SJSA1 (cell line): ENCODE measurements at regions not wholly inside any gene's neighbourhood (a gene's known extent, or its start where the extent isn't known, plus 50 kb on each side); places are given as distances from the start of the nearest gene placed in this dataset.

ENCODE experiments used
- DNase-seq, 2 experiments: peaks; one replicate each; pipeline ENCODE4 v3.0.0-alpha.2; 2015 to 2020; ENCODE audit warnings: low spot score in 2 of 2, low read depth in 1 of 2
- H3K27ac ChIP-seq: fragments of 250-450 bp; sonication (Bioruptor Pico); 2 replicates; pipeline ENCODE4 v1.5.1; 2020; ENCODE audit warnings: mild to moderate bottlenecking, moderate library complexity
- H3K27me3 ChIP-seq: fragments of 250-450 bp; sonication (Bioruptor Pico); replicated peaks from 2 replicates; pipeline ENCODE4 v1.5.1; 2020; ENCODE audit warnings: mild to moderate bottlenecking, moderate library complexity
- H3K36me3 ChIP-seq: fragments of 250-450 bp; sonication (Bioruptor Pico); 2 replicates; pipeline ENCODE4 v1.5.1; 2020; ENCODE audit warnings: mild to moderate bottlenecking
- H3K4me1 ChIP-seq: fragments of 250-450 bp; sonication (Bioruptor Pico); replicated peaks from 2 replicates; pipeline ENCODE4 v1.6.1; 2021; ENCODE audit warnings: mild to moderate bottlenecking
- H3K4me3 ChIP-seq: fragments of 250-450 bp; sonication (Bioruptor Pico); 2 replicates; pipeline ENCODE4 v1.5.1; 2020; ENCODE audit warnings: mild to moderate bottlenecking
- H3K9me3 ChIP-seq: fragments of 250-450 bp; sonication (Bioruptor Pico); replicated peaks from 2 replicates; pipeline ENCODE4 v1.5.1; 2020; ENCODE audit warnings: mild to moderate bottlenecking

- Histone ChIP-seq H3K9me3 (no peaks in the 10 kb centered on the region), H3K27ac (no peak overlapping the region), H3K36me3 (no peaks in the 10 kb centered on the region), H3K4me1 (peaks cover 16% of the 10 kb centered on the region), H3K4me3 (no peak overlapping the region), H3K27me3 (no peaks in the 10 kb centered on the region)
- DNase-seq, result no peak
These were observed 58.3 kb upstream of the KIF5B start for GRCh38 chr10:32114508-32114907.

- no peaks in the 10 kb centered on the region for H3K36me3 ChIP-seq
- H3K27me3 ChIP-seq, result no peaks in the 10 kb centered on the region
- DNase-seq, result peak; percentile 57 to 63
- no peaks in the 10 kb centered on the region; the same call in 1 of the 2 replicates for H3K9me3 ChIP-seq
- H3K4me3 ChIP-seq, result no peak overlapping the region
- H3K4me1 ChIP-seq, result peaks cover 16% of the 10 kb centered on the region
- H3K27ac ChIP-seq, result 0 out of 2 replicates have a peak overlapping the region, but pooled peaks have one; percentile 23
These were observed 55.8 kb upstream of the KIF5B start for GRCh38 chr10:32112055-32112454.

- Histone ChIP-seq H3K4me1 (peaks cover 16% of the 10 kb centered on the region), H3K27me3 (no peaks in the 10 kb centered on the region), H3K36me3 (no peaks in the 10 kb centered on the region), H3K4me3 (no peak overlapping the region), H3K9me3 (no peaks in the 10 kb centered on the region; the same call in 1 of the 2 replicates), H3K27ac (no peak overlapping the region)
- no peak for DNase-seq
These were observed 55.4 kb upstream of the KIF5B start for GRCh38 chr10:32111585-32111984.

- H3K4me3 ChIP-seq, result no peak overlapping the region
- no peaks in the 10 kb centered on the region for H3K36me3 ChIP-seq
- H3K4me1 ChIP-seq, result peaks cover 16% of the 10 kb centered on the region
- no peak overlapping the region for H3K27ac ChIP-seq
- H3K27me3 ChIP-seq, result no peaks in the 10 kb centered on the region
- H3K9me3 ChIP-seq, result no peaks in the 10 kb centered on the region; the same call in 1 of the 2 replicates
- no peak for DNase-seq
These were observed 54.6 kb upstream of the KIF5B start for GRCh38 chr10:32110790-32111189.

GRCh38 chr10:32109603-32110002 lies 53.4 kb upstream of the KIF5B start:
- no peaks in the 10 kb centered on the region for H3K27me3 ChIP-seq

More at GRCh38 chr10:32109603-32110002, 53.4 kb upstream of the KIF5B start:
- no peaks in the 10 kb centered on the region for H3K36me3 ChIP-seq
- no peaks in the 10 kb centered on the region; the same call in 1 of the 2 replicates for H3K9me3 ChIP-seq
- no peak overlapping the region for H3K27ac ChIP-seq
- H3K4me1 ChIP-seq, result peaks cover 16% of the 10 kb centered on the region
- no peak overlapping the region for H3K4me3 ChIP-seq
- DNase-seq, result no peak
